Uterus (tissue), 2 donors: ENCODE measurements at regions not wholly inside any gene's neighbourhood (a gene's known extent, or its start where the extent isn't known, plus 50 kb on each side); places are given as distances from the start of the nearest gene placed in this dataset.
"Not testable (repeated sequence)": the region's sequence is repeated elsewhere in the genome, so short reads cannot be mapped to it uniquely, and the experiment has no call there.

ENCODE experiments used
- POLR2A ChIP-seq, 2 donors: fragments of 450-650 bp; IDR thresholded peaks; one replicate each; pipeline ENCODE4 v1.6.1; 2016; ENCODE audit warnings: antibody characterized with exemption in 2 of 2, mild to moderate bottlenecking in 1 of 2, moderate library complexity in 1 of 2
- TF ChIP-seq, protein P1 (sequence below), 4 experiments: fragments of 200-600 bp in 2 of 4; fragments of 450-650 bp in 2 of 4; sonication (generic) in 2 of 4; IDR thresholded peaks; one replicate each; pipeline ENCODE4 v1.5.1; 2016 to 2019; ENCODE audit warnings: antibody characterized with exemption in 4 of 4, mild to moderate bottlenecking in 2 of 4, moderate library complexity in 1 of 4

DNA sequence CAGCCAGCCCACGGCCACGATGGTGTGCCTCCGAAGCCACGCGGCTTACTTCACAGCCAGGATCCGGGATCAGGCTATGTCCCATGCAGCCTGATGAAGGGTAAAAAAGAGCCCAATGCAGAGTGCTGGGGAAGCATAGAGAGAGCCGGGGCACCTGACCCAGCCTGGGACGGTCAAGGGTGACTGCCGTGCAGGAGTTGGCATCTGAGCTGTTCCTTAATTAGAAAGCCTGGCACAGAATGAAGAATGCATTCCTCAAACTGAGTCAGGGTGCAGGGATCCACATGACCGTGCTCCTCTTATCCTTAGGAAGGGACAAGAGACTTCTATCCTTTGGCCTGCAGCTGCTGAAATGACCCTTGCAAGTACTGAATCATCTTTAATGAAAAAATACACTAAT, 88.2 kb upstream of the SAMD11 start:
- TF ChIP-seq, protein P1, sequence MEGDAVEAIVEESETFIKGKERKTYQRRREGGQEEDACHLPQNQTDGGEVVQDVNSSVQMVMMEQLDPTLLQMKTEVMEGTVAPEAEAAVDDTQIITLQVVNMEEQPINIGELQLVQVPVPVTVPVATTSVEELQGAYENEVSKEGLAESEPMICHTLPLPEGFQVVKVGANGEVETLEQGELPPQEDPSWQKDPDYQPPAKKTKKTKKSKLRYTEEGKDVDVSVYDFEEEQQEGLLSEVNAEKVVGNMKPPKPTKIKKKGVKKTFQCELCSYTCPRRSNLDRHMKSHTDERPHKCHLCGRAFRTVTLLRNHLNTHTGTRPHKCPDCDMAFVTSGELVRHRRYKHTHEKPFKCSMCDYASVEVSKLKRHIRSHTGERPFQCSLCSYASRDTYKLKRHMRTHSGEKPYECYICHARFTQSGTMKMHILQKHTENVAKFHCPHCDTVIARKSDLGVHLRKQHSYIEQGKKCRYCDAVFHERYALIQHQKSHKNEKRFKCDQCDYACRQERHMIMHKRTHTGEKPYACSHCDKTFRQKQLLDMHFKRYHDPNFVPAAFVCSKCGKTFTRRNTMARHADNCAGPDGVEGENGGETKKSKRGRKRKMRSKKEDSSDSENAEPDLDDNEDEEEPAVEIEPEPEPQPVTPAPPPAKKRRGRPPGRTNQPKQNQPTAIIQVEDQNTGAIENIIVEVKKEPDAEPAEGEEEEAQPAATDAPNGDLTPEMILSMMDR (IDR thresholded peaks at IDR 0.05) = not testable (repeated sequence)
- not testable (repeated sequence) for TF ChIP-seq POLR2A (IDR thresholded peaks at IDR 0.05)
